GM06990 (cell line): ENCODE measurements at regions not wholly inside any gene's neighbourhood (a gene's known extent, or its start where the extent isn't known, plus 50 kb on each side); places are given as distances from the start of the nearest gene placed in this dataset.

Source experiments
- DNase-seq: peaks from one replicate; pipeline ENCODE4 v3.0.0-alpha.2; 2011; ENCODE audit not compliant: insufficient read length; ENCODE audit errors: extremely low read depth
- H3K27me3 ChIP-seq: replicated peaks from 2 replicates; pipeline ENCODE4 v1.6.0; 2011; ENCODE audit warnings: low read length; ENCODE audit not compliant: control insufficient read depth, insufficient read depth
- H3K36me3 ChIP-seq: 2 replicates; pipeline ENCODE4 v1.5.1; 2011; ENCODE audit warnings: low read length; ENCODE audit not compliant: control insufficient read depth, insufficient read depth
- H3K4me3 ChIP-seq: replicated peaks from 2 replicates; pipeline ENCODE4 v1.5.1; 2011; ENCODE audit warnings: low read depth, mild to moderate bottlenecking, control low read depth, low read length
- TF ChIP-seq, protein P1 (sequence below): IDR thresholded peaks from 2 replicates; pipeline ENCODE4 v1.5.1; 2011; ENCODE audit warnings: low read length, control low read depth, mild to moderate bottlenecking, inconsistent platforms; ENCODE audit not compliant: insufficient read depth, poor library complexity, severe bottlenecking

DNA sequence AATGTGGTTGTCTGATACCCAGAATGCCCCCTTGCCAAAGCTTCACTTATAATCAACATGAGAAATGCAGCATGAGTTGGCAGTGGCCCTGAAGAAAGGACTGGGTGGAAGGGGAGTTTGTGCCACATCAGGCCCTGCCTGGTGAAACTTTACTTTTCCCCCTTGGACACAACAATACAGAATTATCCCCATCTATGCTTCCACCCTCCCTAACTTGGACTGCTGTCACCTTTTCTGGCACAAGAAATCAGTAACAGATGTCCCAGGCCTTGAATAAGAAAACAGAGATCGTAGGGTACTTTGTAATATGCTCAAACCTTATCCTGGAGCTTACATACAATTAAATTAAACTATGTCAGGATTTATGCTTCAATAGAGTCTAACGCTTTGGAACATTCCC, 128.9 kb upstream of the SATB2 start:
- no peak overlapping the region for H3K4me3 ChIP-seq
- no peaks in the 10 kb centered on the region for H3K27me3 ChIP-seq
- no peak for DNase-seq
- TF ChIP-seq, protein P1, sequence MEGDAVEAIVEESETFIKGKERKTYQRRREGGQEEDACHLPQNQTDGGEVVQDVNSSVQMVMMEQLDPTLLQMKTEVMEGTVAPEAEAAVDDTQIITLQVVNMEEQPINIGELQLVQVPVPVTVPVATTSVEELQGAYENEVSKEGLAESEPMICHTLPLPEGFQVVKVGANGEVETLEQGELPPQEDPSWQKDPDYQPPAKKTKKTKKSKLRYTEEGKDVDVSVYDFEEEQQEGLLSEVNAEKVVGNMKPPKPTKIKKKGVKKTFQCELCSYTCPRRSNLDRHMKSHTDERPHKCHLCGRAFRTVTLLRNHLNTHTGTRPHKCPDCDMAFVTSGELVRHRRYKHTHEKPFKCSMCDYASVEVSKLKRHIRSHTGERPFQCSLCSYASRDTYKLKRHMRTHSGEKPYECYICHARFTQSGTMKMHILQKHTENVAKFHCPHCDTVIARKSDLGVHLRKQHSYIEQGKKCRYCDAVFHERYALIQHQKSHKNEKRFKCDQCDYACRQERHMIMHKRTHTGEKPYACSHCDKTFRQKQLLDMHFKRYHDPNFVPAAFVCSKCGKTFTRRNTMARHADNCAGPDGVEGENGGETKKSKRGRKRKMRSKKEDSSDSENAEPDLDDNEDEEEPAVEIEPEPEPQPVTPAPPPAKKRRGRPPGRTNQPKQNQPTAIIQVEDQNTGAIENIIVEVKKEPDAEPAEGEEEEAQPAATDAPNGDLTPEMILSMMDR = no peak
- H3K36me3 ChIP-seq = no peaks in the 10 kb centered on the region

DNA sequence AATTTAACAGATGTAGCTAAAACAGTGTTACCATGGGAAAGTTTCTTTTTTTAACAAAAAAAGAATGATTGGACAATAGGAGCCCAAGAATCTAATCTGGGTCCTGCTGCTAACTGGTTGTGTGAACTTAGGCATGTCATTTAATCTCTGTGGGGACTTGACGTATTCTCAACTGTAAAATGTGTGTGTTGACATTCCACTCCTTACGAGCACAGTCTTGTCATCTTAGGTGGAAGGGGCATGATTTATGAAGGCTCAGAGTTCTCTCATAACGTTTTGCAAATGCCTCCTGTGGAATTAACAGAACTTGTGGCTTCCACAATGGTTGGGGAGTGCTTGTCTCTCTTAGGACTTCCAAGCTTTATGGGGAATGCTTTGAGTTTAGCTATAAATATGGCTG, 125.9 kb upstream of the SATB2 start:
- TF ChIP-seq, protein P1 = no peak
- Histone ChIP-seq H3K36me3 (no peaks in the 10 kb centered on the region), H3K4me3 (no peak overlapping the region), H3K27me3 (no peaks in the 10 kb centered on the region)
- no peak for DNase-seq

DNA sequence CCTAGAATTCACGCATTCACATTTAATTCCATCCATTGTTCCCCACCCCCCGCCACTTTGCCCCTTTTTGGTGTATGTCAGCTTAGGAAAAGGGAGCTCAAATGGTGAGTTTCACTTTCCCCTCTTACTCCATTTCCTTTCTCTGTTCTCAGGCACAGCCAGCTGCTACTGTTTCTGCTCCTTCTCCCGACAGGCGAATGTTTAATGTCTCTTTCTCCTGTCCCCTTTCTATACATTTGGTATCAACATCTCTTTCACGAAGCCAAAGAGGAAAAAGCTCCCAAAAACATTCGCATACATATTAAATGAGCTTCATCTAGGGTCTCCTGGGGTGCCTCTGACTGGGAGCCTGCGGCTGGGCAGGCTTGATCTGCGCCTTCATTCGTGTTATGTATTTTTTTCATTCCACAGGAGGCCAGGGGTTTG, 124.2 kb upstream of the SATB2 start:
- no peaks in the 10 kb centered on the region for H3K36me3 ChIP-seq
- TF ChIP-seq, protein P1 = no peak
- no peak for DNase-seq
- H3K4me3 ChIP-seq = no peak overlapping the region
- no peaks in the 10 kb centered on the region for H3K27me3 ChIP-seq

DNA sequence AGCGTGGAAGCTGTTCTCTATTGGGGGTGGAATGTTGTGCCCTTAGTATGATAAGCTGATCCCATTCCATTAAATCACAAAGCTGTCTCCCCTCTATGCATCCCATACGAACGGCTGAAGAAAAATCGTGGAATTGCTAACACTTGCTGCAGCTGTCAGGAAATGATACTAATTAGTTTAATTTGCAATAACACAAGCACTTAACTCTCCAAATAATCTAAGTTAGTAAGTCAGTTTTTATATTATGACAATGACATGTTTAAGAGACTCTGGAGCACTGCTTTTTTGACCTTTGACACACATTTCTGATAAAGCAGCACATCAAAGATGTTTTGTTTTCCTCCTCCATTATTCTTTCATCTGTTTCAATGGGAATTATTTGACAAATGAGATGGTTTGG, 123.7 kb upstream of the SATB2 start:
- H3K27me3 ChIP-seq = no peaks in the 10 kb centered on the region
- no peak for DNase-seq
- no peaks in the 10 kb centered on the region for H3K36me3 ChIP-seq
- no peak overlapping the region for H3K4me3 ChIP-seq
- TF ChIP-seq, protein P1 = no peak

DNA sequence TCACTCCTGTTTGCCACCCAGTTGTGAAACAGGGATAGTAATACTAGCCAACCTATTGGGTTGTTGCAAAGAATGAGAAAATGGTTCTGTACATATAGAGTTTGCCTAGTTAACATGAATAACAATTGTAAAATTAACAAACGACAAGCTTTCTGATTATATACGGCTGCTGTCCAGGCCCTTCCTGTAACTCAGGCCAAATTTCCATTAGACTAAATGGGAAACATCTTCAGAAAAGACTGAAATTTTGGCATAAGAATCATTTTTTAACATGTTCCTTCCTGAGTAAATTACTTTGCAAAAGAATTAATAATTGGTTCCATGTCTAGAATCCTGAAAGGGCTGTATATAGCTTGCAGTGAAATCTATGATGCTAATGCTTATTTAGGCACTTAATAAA, 117.7 kb upstream of the SATB2 start:
- no peak overlapping the region for H3K4me3 ChIP-seq
- no peaks in the 10 kb centered on the region for H3K36me3 ChIP-seq
- DNase-seq = no peak
- H3K27me3 ChIP-seq = no peaks in the 10 kb centered on the region
- TF ChIP-seq, protein P1 = no peak

DNA sequence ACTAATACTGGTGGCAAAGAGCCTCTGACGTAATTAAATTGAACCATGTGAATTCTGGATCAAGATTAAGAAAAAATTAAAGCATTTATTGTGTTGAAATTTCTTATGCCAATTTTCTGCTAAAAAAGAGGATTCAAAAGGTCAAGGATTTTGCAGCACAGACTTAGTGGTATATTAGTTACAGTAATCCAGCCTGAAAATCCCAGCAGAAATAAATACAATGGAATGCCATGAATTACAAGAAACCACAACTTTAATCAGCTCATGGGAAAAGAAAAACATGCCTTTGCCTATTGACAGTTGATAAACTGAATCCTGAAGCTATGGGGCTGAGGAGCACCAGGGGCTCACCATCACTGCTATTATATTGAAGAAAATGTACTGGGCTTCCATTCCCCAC, 114.8 kb upstream of the SATB2 start:
- TF ChIP-seq, protein P1 = no peak
- Histone ChIP-seq H3K27me3 (no peaks in the 10 kb centered on the region), H3K36me3 (no peaks in the 10 kb centered on the region), H3K4me3 (no peak overlapping the region)
- no peak for DNase-seq
